ENCODE measurements at regions not wholly inside any gene's neighbourhood (a gene's known extent, or its start where the extent isn't known, plus 50 kb on each side); places are given as distances from the start of the nearest gene placed in this dataset.
"Not testable (repeated sequence)": the region's sequence is repeated elsewhere in the genome, so short reads cannot be mapped to it uniquely, and the experiment has no call there.

DNA sequence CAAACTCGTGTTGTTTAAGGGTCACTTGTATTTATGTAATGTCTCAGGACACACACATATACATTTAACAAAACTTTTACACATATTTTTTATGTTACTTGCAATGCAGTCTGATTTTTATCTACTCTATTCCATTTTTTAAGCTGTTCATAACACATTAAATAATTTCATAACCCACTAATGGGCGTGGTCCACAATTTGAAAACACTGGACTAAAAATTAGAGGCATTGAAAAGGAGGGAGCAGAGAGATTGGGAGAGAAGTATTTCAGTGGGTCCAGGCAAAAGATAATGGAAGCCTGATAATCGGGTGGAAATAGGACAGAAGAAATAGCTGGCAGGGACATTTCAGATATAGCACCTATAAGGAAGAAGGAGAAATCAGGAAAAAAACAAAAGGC lies 597.3 kb upstream of the CLINT1 start:
- CTCF ChIA-PET = no interaction called here
- DNase-seq (ENCODE audit: low read depth, low spot score) = no peak
- POLR2A ChIA-PET = no interaction called here
- TF ChIP-seq, protein P1, sequence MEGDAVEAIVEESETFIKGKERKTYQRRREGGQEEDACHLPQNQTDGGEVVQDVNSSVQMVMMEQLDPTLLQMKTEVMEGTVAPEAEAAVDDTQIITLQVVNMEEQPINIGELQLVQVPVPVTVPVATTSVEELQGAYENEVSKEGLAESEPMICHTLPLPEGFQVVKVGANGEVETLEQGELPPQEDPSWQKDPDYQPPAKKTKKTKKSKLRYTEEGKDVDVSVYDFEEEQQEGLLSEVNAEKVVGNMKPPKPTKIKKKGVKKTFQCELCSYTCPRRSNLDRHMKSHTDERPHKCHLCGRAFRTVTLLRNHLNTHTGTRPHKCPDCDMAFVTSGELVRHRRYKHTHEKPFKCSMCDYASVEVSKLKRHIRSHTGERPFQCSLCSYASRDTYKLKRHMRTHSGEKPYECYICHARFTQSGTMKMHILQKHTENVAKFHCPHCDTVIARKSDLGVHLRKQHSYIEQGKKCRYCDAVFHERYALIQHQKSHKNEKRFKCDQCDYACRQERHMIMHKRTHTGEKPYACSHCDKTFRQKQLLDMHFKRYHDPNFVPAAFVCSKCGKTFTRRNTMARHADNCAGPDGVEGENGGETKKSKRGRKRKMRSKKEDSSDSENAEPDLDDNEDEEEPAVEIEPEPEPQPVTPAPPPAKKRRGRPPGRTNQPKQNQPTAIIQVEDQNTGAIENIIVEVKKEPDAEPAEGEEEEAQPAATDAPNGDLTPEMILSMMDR (IDR thresholded peaks at IDR 0.05; ENCODE audit: insufficient read depth, low read length, missing control alignments) = no peak
- H3K4me3 ChIP-seq (ENCODE audit: low read depth, low read length) = no peak overlapping the region

DNA sequence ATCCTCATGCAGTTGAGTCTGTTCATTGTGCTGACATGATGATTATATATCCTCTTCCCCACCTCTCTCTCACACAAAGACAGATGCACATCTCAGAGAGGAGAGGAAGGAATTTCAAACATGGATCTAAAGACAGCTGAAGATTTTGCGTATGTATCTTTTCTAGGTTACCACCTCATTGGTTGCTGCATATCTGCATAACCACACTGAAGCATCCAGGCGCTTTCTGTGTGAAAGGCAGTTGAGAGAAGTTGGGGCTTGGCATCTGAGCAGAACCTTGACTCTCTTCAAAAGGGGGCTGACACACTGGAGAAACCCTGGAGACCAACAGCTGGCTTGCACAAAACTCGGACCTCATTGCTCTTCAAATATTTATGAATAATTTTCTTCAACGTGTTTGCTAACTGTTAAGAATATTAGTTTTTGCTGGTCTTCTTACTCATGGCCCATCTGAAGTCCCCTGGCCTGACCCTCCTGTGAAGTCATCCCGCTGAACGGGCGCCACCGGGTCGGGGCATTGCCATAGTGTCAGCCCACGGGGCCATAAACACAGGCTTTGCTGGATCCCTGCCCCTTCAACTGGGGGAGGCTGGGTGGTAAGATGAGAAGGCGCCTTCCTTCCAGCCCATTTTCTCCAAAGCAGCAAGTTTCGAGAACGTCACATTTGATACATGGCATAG lies 593.2 kb upstream of the CLINT1 start:
- no peak for DNase-seq (ENCODE audit: low read depth, low spot score)
- TF ChIP-seq, protein P1 (IDR thresholded peaks at IDR 0.05; ENCODE audit: insufficient read depth, low read length, missing control alignments) = no peak
- CTCF ChIA-PET = no interaction called here
- no peak overlapping the region for H3K4me3 ChIP-seq (ENCODE audit: low read depth, low read length)
- POLR2A ChIA-PET = interaction anchor here (1.6 kb wide), 1 partner anchor 69 kb away, joined by 4 read pairs; no protein-coding TSS in a partner anchor

DNA sequence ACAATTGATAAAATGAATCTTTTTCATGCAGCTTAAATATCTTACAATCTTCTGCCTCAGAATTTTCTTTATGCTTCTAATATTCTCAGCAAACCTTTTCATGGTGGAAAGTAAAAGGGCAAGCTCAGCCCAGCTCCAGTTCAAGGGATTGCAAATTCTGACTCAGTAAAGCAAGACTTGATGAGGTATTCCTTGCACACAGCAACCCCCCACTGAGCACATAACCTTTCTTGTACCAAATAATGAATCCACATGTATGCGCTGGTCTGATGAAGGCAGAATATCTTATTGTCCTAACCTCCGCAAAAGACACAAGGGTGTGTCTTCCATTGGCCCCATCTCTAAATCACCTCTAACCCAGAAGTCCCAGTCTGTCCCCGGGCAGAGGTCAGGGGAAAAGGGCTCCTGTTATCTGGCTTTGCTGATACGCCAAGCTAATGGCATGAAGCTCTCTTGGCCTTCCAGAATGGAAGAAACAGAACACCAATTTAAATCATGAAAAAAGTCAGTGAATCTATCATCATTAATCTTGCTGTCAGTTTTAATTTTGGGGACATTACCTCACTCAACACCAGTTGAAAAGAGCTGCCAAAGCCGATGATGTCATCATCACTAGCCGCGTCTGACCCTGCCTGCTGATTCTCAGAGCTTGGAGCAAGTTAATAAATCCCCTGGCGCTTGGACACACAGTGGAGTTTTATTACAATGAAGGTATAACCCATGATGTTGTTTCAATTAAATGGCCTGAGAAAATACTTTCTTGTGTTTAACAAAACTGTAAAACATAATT lies 592.5 kb upstream of the CLINT1 start:
- DNase-seq (ENCODE audit: low read depth, low spot score) = no peak
- no peak overlapping the region for H3K4me3 ChIP-seq (ENCODE audit: low read depth, low read length)
- CTCF ChIA-PET = interaction anchor here (0.9 kb wide), 1 partner anchor 681 kb away, joined by 3 read pairs; no protein-coding TSS in a partner anchor
- POLR2A ChIA-PET = interaction anchor here (1.6 kb wide), 1 partner anchor 68 kb away, joined by 4 read pairs; no protein-coding TSS in a partner anchor
- TF ChIP-seq, protein P1 (IDR thresholded peaks at IDR 0.05; ENCODE audit: insufficient read depth, low read length, missing control alignments) = no peak

DNA sequence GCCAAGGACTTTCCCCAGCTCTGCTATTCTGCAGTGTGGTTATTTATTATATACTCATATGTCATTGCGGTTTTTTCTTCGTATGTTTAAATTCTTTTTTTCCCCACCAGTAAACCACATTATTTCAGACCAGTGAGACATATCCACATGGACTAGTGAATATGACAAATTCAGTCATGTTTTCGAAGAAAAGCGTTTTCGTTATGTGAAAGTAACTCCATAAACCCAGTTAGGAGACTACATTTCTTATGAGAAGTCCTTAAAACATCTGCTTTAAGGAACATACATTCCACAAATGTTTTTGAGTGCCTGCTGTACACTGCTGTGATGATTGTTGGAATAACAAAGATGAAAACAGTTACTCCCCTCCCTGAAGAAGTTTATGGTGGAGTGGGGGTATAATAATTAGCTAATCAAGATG lies 591.8 kb upstream of the CLINT1 start:
- H3K4me3 ChIP-seq (ENCODE audit: low read depth, low read length) = no peak overlapping the region
- ChIA-PET CTCF (interaction anchor here (0.7 to 1.1 kb wide), 4 partner anchors 16 to 682 kb away, joined by 3 read pairs; no protein-coding TSS in a partner anchor), POLR2A (interaction anchor here (1.6 kb wide), 1 partner anchor 68 kb away, joined by 4 read pairs; no protein-coding TSS in a partner anchor)
- TF ChIP-seq, protein P1 (IDR thresholded peaks at IDR 0.05; ENCODE audit: insufficient read depth, low read length, missing control alignments) = no peak
- DNase-seq (ENCODE audit: low read depth, low spot score) = peak; percentile 65

DNA sequence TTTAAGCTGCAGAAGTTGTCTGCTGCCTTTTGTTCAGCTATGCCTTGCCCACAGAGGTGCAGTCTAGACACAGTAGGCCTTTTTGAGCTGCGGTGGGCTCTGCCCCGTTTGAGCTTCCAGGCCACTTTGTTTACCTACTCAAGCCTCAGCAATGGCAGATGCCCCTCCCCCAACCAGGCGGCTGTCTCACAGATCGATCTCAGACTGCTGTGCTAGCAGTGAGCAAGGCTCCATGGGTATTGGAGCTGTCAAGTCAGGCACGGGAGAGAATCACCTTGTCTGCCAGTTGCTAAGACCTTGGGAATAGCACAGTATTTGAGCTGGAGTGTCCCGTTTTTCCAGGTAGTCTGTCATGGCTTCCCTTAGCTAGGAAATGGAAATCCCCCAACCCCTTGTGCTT lies 587.8 kb upstream of the CLINT1 start:
- DNase-seq (ENCODE audit: low read depth, low spot score); POLR2A ChIA-PET; CTCF ChIA-PET; H3K4me3 ChIP-seq (ENCODE audit: low read depth, low read length): not testable (repeated sequence)

DNA sequence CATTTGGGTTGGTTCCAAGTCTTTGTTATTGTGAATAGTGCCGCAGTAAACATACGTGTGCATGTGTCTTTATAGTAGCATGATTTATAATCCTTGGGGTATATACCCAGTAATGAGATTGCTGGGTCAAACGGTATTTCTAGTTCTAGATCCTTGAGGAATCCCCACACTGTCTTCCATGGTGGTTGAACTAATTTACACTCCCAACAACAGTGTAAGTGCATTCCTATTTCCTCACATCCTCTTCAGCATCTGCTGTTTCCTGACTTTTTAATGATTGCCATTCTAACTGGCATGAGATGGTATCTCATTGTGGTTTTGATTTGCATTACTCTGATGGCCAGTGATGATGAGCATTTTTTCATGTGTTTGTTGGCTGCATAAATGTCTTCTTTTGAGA lies 580.3 kb upstream of the CLINT1 start:
- H3K4me3 ChIP-seq (ENCODE audit: low read depth, low read length); CTCF ChIA-PET; DNase-seq (ENCODE audit: low read depth, low spot score); POLR2A ChIA-PET: not testable (repeated sequence)

DNA sequence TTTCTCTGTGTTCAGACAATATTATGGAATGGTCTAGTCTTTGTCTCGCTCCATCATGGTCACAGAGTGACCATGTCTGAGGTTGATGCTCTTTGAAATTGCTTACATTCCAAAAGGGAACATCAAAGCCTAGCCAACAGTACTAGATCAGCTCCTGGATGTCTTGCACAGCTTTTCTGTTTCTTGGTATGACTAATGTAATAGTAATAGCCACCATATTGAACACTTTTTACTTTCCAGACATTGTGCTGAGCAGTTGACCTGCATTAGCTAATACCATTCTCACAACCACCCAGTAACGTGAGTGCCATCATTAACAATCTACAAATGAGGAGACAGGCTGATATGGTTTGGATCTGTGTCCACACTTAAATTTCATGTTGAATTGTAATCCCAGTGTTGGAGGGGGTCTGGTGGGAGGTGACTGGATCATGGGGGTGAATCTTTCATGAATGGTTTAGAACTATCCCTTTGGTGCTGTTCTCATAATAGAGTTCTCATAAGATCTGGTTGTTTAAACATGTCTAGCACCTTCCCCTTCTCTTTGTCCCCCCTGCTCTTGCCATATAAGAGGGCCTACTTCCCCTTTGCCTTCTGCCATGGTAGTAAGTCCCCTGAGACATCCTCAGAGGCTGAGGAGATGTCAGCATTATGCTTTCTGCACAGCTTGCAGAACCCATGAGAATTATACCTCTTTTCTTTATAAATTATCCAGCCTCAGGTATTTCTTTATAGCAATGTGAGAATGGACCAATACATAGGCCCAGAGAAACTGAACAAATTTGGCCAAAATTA lies 577.5 kb upstream of the CLINT1 start:
- POLR2A ChIA-PET = no interaction called here
- DNase-seq (ENCODE audit: low read depth, low spot score) = no peak
- CTCF ChIA-PET = no interaction called here
- TF ChIP-seq, protein P1 (IDR thresholded peaks at IDR 0.05; ENCODE audit: insufficient read depth, low read length, missing control alignments) = no peak
- H3K4me3 ChIP-seq (ENCODE audit: low read depth, low read length) = no peak overlapping the region
